ENCODE measurements at regions not wholly inside any gene's neighbourhood (a gene's known extent, or its start where the extent isn't known, plus 50 kb on each side); places are given as distances from the start of the nearest gene placed in this dataset.

DNA sequence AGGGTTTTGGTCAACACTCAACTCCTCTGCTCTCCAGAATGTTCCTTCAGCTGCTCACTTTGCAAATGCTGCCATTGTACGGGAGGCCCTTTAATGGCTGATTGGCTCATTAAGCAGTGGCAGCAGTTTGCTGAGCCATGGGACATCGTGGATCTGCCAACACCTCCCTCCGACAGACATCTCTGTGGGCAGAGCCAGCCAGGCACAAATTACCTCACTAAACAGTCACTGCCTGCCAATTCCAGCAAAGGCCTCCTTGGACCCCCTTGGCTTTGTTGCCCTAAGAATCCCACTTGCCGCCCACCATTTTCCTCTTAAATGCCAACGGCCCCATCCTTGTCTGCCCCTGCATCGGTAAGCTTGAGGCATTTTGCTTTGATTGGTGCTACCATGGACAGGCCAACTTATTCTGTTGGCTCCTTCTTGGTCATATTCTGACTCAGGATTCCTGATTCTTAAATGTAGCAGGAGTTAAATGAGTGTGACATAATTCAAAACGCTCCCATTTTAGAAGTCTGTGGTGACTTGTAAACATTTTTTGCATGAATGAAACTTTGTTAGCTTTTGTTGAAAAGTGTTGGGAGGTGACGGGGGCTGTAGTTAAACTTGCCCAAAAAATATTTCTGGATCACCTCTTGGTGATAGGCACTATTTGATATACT is 57.5 kb upstream of the LMO2 start:
- ATAC-seq: no peak
- H3K36me3 Mint-ChIP-seq: no peaks in the 10 kb centered on the region
- peaks cover 6% of the 10 kb centered on the region for H3K4me1 Mint-ChIP-seq
- no peaks in the 10 kb centered on the region for H3K9me3 Mint-ChIP-seq
- H3K4me3 Mint-ChIP-seq: no peak overlapping the region
- H3K27ac Mint-ChIP-seq: no peak overlapping the region
- no peak for DNase-seq (ENCODE audit: low spot score)
- no peak for TF ChIP-seq JUN (CRISPR knock-in tag; IDR thresholded peaks at IDR 0.05)
- TF ChIP-seq FOXP4 (CRISPR knock-in tag; IDR thresholded peaks at IDR 0.05): no peak
- TF ChIP-seq ESRRA (CRISPR knock-in tag; IDR thresholded peaks at IDR 0.05; ENCODE audit: borderline replicate concordance): no peak
- no peak for TF ChIP-seq IRF2 (CRISPR knock-in tag; IDR thresholded peaks at IDR 0.05; ENCODE audit: borderline replicate concordance, low read depth)
- no peak for TF ChIP-seq TP53 (CRISPR knock-in tag; IDR thresholded peaks at IDR 0.05)
- TF ChIP-seq NFYB (CRISPR knock-in tag; conservative IDR thresholded peaks at IDR 0.05; ENCODE audit: low read depth): no peak
- TF ChIP-seq ERG (CRISPR knock-in tag; IDR thresholded peaks at IDR 0.05): no peak
- no peak for TF ChIP-seq AR (CRISPR knock-in tag; IDR thresholded peaks at IDR 0.05)
- TF ChIP-seq CREM (CRISPR knock-in tag; IDR thresholded peaks at IDR 0.05): no peak
- TF ChIP-seq, protein P1, sequence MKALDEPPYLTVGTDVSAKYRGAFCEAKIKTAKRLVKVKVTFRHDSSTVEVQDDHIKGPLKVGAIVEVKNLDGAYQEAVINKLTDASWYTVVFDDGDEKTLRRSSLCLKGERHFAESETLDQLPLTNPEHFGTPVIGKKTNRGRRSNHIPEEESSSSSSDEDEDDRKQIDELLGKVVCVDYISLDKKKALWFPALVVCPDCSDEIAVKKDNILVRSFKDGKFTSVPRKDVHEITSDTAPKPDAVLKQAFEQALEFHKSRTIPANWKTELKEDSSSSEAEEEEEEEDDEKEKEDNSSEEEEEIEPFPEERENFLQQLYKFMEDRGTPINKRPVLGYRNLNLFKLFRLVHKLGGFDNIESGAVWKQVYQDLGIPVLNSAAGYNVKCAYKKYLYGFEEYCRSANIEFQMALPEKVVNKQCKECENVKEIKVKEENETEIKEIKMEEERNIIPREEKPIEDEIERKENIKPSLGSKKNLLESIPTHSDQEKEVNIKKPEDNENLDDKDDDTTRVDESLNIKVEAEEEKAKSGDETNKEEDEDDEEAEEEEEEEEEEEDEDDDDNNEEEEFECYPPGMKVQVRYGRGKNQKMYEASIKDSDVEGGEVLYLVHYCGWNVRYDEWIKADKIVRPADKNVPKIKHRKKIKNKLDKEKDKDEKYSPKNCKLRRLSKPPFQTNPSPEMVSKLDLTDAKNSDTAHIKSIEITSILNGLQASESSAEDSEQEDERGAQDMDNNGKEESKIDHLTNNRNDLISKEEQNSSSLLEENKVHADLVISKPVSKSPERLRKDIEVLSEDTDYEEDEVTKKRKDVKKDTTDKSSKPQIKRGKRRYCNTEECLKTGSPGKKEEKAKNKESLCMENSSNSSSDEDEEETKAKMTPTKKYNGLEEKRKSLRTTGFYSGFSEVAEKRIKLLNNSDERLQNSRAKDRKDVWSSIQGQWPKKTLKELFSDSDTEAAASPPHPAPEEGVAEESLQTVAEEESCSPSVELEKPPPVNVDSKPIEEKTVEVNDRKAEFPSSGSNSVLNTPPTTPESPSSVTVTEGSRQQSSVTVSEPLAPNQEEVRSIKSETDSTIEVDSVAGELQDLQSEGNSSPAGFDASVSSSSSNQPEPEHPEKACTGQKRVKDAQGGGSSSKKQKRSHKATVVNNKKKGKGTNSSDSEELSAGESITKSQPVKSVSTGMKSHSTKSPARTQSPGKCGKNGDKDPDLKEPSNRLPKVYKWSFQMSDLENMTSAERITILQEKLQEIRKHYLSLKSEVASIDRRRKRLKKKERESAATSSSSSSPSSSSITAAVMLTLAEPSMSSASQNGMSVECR (CRISPR knock-in tag; IDR thresholded peaks at IDR 0.05; ENCODE audit: borderline replicate concordance): no peak
- TF ChIP-seq FOXK1 (CRISPR knock-in tag; IDR thresholded peaks at IDR 0.05): no peak
- no peak for TF ChIP-seq MLX (CRISPR knock-in tag; IDR thresholded peaks at IDR 0.05)
- no peak for TF ChIP-seq E2F5 (CRISPR knock-in tag; IDR thresholded peaks at IDR 0.05)
- TF ChIP-seq, protein P2, sequence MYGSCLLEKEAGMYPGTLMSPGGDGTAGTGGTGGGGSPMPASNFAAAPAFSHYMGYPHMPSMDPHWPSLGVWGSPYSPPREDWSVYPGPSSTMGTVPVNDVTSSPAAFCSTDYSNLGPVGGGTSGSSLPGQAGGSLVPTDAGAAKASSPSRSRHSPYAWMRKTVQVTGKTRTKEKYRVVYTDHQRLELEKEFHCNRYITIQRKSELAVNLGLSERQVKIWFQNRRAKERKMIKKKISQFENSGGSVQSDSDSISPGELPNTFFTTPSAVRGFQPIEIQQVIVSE (CRISPR knock-in tag; IDR thresholded peaks at IDR 0.05; ENCODE audit: borderline replicate concordance): no peak
- TF ChIP-seq SP1 (CRISPR knock-in tag; conservative IDR thresholded peaks at IDR 0.05): no peak
- TF ChIP-seq OVOL2 (CRISPR knock-in tag; IDR thresholded peaks at IDR 0.05; ENCODE audit: borderline replicate concordance): no peak
- TF ChIP-seq, protein P3, sequence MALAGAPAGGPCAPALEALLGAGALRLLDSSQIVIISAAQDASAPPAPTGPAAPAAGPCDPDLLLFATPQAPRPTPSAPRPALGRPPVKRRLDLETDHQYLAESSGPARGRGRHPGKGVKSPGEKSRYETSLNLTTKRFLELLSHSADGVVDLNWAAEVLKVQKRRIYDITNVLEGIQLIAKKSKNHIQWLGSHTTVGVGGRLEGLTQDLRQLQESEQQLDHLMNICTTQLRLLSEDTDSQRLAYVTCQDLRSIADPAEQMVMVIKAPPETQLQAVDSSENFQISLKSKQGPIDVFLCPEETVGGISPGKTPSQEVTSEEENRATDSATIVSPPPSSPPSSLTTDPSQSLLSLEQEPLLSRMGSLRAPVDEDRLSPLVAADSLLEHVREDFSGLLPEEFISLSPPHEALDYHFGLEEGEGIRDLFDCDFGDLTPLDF (CRISPR knock-in tag; IDR thresholded peaks at IDR 0.05): no peak
- ChIA-PET CTCF (interaction anchor here (0.6 to 1.2 kb wide), 2 partner anchors 13 to 172 kb away, joined by 3 to 7 read pairs; no protein-coding TSS in a partner anchor), POLR2A (interaction anchor here (0.6 kb wide), 1 partner anchor 157 kb away, joined by 3 read pairs; no protein-coding TSS in a partner anchor)
- H3K27me3 Mint-ChIP-seq (ENCODE audit: low read depth): no peaks in the 10 kb centered on the region

Measured in WTC11 (cell line).